GM21825 (cell line): ENCODE measurements at regions not wholly inside any gene's neighbourhood (a gene's known extent, or its start where the extent isn't known, plus 50 kb on each side); places are given as distances from the start of the nearest gene placed in this dataset.
"Not testable (repeated sequence)": the region's sequence is repeated elsewhere in the genome, so short reads cannot be mapped to it uniquely, and the experiment has no call there.

Experiments
- ATAC-seq: cut with Tn5 transposase; IDR thresholded peaks from one replicate; pipeline ENCODE4 v1.9.1; 2021; ENCODE audit warnings: mild to moderate bottlenecking, moderate library complexity; ENCODE audit not compliant: unreplicated experiment

DNA sequence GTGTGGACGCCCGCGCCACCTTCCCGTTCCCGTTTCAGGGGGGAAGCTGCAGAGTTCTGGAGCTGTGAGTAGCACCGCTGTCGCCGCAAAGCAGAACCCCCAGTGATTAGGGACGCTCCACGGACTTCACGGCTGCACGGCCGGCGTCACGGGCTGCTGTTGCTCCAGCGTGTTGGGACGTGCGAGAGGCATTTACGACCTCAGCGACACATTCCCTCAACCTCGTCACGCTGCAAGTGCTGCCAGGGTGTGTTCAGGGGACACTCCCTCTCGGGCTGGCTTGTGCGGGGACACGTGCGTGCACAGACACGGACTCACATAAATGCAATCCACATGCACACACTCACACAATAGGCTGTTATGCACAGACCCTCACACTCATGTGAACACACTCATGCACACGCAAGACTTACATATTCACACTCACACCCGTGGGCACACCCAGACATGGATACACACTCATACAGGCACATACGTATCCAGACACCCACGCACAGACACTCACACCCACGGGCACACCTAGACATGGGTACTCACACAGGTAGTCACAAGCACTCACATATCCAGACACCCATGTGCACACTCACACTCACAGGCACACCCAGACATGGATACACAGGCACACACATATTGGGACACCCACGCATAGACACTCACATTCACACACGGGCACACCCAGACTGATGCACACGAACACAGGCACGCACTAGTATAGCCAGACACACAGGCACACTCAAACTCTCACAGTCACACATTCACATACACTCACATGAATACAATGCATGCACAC, 198.0 kb upstream of the ZNF469 start:
- not testable (repeated sequence) for ATAC-seq

DNA sequence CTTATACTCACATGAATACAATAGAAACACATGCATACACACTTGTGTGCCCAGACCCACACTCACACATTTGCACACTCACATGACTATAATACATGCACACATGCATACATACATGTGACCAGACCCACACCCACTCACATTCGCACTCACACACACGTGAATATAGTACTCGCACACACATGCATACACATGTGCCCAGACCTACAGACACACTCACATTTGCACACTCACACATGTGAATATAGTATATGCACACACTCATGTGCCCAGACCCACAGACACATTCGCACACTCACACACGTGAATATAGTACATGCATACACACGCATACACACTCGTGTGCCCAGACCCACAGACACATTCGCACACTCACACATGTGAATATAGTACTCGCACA, 197.4 kb upstream of the ZNF469 start:
- not testable (repeated sequence) for ATAC-seq

DNA sequence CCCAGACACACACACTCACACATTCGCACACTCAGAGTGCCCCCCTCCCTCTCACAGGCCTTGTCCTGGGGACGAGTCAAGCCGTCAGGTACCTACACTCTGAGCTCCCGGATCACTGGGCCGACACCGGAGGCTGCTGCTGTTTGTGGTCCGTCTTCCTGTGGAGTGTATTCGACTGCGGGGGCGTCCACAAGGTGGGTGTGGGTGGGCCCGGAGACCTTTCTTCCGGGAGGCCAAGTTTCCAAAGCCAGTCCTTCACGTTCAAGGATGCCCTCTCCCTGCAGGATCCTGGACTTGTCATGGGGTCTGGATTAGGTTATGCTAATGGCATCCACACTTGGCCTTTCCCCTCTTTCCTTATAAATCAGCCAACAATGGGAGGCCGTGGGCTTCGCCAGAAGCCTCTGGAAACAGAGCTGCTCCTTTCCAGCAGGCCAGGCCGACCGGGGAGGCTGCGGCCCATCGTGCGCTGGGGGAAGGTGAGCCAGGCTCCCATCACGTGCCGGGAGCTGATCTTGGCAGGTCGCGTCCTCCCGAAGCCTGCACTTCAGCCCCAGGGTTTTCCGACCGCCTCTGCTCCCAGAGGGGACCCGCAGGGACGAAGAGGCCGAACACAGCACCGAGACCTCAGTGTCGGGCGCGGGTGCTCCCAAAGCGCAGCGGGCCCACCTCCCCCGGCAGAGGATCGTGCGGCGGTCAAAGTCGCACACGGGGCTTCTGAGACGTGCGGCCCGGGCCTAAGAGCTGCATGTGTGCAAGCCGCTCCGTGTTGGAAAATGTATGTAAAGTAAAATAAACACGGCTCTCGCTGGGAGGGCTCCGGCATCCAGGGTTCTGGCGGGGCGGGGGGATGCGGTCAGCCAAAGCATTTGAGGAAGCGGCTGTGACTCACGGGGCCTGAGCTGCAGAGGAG, 196.5 kb upstream of the ZNF469 start:
- not testable (repeated sequence) for ATAC-seq

DNA sequence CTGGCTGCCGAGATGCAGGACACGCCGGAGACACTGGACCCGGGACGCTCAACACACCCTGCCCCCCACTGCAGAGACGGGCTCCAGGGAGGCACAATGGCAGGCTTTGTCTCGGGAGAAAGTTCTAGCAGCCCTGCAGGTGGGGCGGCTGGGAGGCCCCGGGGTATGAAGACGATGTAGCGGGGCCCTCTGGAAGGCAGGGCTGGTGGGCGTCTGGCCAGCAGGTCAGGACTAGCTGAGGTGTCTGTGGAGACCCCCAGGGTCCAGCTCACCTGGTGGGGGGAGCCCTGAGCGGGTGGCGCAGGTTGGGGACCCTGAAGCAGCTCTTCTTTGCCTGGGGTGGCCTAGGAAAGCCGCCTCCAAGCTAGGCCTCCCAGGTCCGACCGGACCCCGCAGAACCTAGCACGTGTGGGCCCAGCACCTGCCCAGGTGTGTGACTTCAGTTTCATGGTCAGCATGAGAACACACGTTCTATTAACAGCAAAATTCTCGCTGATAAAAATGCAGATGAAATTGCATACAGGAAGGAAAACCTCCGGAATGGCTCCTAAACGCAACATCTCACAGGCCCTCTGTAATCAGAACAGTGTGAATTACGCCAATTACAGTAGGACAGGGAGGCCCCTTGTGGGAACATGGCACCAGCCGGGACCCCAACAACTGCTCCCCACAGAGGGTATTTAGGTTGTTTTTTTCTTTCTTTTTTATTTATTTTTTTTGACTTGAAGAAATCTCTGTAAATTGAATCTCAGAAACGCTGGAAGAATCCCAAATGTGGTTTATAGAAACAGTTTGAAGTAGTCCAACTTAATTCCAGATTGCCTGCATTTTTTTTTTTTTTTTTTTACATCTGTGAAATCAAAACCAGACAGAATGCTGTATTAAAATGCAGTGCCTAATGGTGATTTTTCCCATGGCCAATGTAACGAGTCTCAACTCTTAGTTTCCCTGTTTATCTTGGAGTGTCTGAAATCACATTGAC, 195.6 kb upstream of the ZNF469 start:
- not testable (repeated sequence) for ATAC-seq

DNA sequence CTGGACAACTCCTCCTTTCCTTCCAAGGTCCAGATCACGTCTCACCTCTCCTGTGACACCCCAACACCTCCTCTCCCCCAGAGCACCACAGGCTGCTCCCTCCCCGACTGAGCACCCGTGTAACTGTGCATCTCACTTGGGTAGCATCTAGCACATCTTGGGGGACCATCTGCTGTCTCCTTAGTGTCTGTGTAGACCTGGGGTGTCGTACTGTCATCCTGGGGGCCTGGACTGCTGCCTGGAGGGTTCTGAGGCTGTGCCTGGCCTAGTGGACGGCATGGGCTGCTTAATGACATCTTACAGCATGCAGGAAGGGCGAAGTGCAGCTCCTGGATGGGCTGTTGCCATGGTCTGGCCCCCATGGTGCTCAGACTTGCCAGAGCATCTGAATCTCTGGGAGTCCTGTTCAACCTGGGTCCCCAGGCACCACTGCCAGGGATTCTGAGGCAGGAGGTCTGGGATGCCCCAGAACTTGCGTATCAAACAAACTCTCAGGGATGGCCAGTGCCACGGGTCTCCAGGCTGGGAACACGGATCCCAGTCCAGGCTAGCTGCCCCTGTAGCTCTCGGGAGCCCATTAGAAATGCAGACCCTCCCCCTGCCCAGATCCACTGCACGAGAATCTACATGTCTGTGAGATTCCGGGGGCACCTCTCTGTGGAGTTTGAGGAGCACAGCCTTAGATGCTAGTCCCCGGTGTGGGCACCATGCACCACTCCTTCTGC, 194.4 kb upstream of the ZNF469 start:
- ATAC-seq = not testable (repeated sequence)

DNA sequence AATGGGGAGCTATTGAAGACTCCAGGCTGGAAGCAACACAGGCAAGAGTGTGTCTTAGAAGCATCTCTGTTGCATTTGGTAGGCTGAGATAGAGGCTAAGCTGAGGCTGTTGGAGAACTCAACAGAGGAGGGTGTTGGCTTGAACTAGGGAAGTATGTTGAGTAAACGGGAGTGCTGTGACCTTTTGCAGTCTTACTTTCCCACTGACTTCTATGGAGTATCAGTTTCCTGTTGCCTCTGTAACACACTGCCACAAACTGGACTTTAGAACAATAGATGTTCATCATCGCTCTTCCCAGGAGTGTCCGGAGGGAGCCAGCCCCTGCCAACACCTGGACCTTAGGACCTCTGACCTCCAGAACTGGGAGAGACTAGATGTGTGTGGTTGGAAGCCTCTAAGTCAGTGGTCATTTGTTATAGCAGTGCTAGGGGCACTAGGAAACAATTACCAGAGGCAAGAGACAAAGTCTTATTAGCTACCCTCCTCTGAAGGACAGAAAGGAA, 192.1 kb upstream of the ZNF469 start:
- not testable (repeated sequence) for ATAC-seq

DNA sequence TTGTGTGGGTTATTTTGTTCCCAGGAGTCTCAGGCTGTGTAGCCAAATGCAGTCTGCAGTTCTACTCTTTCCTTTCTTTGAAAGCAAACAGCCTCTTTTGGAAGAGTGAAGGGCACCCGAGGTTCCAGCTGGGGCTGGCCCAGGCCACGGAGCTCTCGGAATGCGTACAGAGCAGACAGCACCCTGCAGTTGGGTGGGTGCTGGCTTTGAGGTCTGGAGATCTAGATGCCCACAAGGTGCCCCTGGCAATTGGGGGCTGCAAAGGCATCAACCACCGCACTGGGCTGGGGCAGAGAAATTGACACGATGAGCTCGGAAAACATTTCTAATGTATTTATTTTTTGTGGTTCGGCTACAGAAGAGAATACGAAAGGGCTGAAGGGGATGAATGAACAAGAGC, 191.6 kb upstream of the ZNF469 start:
- not testable (repeated sequence) for ATAC-seq

DNA sequence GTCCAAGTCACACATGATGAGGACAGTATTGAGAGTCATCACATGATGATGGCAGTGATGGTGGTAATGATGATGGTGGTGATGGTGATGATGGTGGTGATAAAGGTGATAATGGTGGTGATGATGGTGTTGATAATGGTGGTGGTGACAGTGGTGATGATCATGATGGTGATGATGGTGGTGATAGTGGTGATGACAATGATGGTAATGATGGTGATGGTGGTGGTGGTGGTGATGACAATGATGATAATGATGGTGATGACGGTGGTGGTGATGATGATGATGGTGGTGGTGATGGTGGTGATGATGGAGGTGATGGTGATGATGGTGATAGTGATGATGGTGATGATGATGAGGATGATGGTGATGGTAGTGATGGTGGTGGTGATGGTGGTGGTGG, 190.2 kb upstream of the ZNF469 start:
- ATAC-seq = no peak

DNA sequence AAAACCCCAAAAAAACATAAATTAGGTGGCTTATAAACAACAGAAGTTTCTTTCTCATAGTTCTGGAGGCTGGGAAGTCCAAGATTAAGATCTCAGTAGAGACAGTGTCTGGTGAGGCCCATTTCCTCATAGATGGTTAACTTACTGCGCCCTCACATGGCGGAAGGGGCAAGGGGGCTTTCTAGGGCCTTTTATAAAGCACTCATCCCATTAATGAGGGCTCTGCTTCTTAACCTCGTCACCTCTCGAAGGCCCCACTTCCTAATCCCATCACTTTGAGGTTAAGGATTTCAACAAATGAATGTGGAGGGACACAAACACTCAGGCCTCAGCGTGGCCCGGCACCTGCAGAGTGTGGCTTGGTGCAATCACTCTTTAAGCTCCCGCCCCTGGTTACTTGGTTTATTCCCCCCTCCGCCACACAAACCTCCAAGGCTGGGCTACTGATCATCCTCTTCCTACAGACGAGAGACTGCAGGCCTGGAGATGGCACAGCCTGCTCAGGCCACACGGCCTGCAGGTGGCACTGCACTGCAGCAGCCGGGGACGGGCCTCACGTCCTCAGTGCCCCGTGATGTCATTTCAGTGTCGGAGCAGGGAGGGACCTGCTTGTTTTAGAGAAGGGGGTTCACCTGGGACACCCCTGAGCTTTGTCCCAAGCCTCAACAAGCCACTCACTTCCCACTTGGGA, 188.9 kb upstream of the ZNF469 start:
- not testable (repeated sequence) for ATAC-seq

DNA sequence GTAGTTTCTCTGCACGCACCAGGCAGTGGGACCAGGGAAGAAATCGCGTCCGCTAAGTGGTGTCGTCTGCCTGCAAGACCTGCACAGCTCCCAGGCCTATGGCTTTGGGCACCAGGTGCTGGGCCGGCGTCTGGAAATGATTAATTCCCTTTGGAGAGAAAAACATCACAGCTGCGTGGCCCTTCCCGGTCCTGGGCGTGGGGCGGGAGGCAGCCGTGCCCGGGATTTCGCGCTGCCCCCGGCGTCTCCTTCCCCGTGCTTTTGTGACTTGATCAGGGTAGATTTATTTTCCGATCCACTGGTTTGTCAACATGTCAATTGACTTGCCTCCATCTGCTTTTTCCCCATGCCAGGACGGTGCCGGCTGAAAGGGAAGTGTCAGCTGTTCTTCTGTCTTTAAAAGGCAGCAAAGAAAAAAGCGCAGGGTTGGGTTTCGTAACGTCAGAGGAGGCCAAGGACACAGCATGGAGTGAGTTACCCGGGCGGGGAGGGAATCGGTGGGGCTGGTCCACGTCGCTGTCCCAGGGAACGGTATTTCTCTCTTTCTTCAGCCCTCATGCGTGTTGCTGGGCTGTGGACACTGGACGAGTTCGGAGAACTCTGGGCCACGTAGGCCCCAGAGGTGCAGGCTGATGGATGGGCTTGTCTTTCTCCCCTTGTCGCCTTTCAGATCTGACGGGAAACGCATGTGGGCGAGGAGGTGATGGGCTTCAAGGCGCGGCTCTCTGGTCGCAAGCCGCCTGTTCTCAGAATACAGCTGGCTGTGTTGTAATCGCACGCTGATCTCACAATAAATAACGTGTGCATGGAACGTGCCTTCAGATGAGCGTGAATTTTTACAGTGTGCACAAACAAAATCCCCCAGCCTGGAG, 188.1 kb upstream of the ZNF469 start:
- ATAC-seq = no peak

DNA sequence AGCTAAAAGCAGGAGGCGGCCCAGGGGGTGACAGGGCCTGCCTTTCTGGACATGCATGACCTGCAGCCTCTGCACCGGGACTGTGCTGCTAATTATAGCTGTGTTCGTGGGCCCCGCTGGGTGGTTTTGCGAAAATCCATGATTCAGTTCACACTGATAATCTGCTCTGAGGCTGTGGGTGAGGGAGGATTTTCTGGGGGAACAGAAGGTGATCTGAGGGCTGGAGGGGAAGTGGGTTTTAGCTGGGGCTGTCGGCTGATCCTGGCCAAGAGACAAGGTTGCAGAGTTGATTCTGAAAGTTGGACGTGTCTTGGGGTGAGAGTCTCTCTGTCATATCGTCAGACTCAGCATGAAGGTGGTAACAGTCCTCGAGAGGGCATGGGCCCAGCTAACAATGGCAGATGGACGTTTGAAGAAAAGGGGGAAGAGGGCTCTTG, 187.5 kb upstream of the ZNF469 start:
- no peak for ATAC-seq

DNA sequence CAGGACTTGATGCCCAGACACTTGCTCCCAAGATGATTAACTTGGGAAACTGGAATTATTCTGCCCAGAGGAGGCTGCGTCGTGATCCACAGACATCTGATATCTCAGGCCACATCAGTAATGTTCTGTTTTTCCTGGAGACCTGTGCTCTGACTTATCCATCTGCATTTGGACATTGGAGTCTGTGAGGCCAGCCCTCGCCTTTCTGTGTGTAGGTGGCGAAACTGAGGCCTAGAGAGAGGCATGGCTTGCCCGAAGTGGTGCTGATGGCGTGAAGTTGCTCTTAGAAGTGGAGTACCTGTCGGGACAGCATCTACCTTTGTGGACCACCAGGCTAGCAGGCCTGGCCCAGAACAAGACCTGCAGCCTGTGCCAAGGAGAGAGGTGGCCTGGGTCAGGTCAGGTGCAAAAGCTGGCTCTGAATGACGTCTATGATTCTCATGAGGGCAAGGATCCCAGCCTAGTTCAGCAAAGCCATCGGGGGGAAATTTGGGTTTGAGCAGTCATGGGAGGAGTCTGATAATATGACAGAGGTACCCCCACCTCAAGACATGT, 186.8 kb upstream of the ZNF469 start:
- ATAC-seq = no peak

DNA sequence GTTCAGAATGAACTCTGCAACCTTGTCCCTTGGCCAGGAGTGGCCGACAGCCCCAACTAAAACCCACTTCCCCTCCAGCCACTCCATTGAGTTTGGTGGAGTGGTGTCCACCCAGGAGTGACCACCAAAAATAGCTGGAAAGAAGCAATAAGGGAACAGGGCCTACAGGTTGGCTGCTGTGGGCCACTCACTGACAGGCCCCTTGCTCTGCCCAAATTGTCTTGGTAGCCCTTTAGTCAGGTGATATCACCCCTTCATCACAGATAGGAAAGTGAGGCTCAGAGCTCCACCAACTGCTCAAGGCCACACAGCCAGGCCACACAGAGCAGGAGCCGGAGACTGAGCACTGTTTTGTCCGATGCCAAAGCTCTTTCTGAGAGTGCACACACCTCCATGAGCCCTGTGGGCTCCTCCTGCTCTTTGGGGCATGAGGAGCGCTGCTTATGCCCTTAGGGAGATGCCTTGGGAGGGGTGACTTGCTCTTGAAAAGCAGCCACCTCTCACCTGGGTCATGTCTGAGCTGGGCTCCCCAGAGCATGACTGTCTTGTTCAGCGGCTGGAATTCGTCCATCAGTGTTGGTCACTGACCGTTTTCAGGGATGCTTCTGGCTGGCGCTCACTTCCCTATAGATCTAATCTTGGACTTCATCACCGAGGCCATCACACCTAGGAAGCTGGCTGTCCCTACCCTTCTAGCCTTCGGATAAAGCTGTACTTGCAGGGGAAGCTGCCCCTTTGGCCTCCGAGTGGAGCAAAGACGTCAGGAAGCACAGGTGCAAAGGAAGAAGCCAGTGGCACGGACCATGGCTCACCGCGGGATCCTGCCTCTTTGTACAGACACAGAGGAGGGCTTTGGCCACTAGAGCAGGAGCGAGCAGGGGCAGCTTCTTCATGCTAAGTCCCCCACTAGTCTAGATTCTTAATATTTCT, 186.0 kb upstream of the ZNF469 start:
- no peak for ATAC-seq

DNA sequence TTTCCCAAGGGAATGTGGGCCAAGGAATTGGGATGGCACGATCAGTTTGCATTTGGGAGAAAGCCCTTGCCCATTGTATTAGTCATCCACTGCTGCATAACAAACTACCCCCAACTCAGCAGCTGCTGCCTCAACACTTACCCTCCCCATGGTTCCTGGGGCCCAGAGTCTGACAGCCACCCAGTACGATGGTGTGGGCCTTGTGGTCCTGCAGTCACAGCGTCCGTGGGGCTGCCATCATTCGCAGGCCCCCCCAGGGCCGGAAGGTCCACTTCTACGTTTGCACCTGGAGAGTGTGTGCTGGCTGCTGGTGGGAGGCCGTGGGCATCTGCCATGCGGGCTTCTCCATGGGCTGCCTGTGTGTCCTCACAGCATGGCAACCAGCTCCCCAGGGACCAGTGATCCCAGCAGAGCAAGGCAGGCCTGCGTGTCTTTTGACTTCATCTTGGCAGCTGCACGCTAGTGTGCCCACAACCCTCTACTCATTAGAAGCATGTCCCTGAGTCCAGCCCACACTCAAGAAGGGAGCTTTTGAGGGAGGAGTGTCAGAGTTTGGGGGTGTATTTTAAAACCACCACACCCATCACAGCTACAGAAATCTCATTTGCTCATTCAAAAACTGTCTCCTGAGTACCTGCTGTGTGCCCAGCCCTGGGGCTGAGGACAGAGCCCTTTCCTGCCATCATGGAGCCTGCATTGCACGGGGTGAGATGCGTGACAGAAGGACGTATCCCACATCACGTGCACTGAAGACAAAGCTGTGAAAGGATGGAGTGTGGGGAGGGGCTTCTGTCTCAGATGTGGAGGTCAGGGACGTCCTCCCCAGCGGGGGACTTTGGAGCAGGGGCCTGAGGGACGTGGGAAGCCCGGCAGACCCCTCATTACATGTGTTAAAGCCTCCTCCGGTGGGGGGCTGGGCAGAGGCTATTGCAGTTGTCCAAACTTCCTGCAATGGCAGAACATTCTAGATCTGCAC, 185.0 kb upstream of the ZNF469 start:
- no peak for ATAC-seq

DNA sequence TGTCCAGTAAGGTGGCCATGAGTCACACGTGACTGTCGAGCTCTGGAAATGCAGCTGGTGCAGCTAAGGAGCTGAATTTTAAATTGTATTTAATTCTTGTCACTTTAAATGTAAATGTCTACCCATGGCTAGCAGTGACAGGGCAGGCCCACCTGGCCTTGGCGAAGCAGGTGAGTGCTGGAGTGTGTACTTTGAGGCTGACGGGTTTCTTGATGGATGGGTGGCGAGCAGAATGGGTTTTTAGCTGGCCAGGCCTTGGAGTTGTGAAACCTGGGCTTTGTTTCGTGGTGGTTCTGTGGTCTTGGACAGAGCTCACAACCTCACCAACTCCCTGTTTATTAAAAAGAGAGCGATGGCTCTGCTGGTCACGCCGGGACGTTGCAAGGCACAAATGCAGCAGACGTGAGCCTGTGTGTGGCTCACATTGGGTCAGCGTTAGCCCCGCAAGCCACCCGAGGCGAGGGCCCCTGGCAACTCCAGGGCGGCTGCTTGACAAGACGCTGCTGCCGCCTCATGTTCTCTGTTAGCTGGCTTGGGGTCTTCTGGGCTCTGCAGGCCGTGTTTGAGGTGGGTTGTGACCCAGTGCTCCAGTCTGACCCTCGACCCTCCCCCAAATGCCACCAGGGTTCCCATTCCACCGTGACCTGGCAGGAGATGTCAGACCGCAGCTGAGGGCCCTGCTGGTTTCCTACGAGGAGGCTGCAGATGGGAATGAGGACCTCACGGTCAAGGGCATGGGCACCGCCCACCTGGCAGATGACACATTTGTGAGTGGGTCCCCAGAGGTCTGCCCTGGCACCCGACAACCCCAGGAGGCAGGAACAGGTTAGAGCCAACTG, 184.1 kb upstream of the ZNF469 start:
- ATAC-seq = not testable (repeated sequence)
